Smooth muscle cell (in vitro differentiated cells): ENCODE measurements at regions not wholly inside any gene's neighbourhood (a gene's known extent, or its start where the extent isn't known, plus 50 kb on each side); places are given as distances from the start of the nearest gene placed in this dataset.
"Not testable (repeated sequence)": the region's sequence is repeated elsewhere in the genome, so short reads cannot be mapped to it uniquely, and the experiment has no call there.

ENCODE experiments used
- DNase-seq: peaks from one replicate; lab custom pipeline; 2025; ENCODE audit not compliant: unreplicated experiment; lab: John Stamatoyannopoulos, UW
- H2AFZ ChIP-seq: fragments of 200-600 bp; sonication (generic); 2 replicates; pipeline ENCODE4 v1.6.0; 2016; ENCODE audit warnings: antibody characterized with exemption, low read depth, mild to moderate bottlenecking
- H3F3A ChIP-seq: fragments of 200-600 bp; sonication (generic); 2 replicates; pipeline ENCODE4 v1.6.0; 2017; ENCODE audit warnings: antibody characterized with exemption, low read depth
- H3K27ac ChIP-seq: fragments of 200-600 bp; sonication (generic); 2 replicates; pipeline ENCODE4 v1.5.1; 2016; ENCODE audit warnings: low read depth, mild to moderate bottlenecking
- H3K27me3 ChIP-seq: fragments of 200-600 bp; sonication (generic); 2 replicates; pipeline ENCODE4 v1.6.1; 2016; ENCODE audit warnings: low read depth, mild to moderate bottlenecking
- H3K36me3 ChIP-seq: fragments of 200-600 bp; sonication (generic); 2 replicates; pipeline ENCODE4 v1.5.1; 2016; ENCODE audit warnings: low read depth
- H3K4me1 ChIP-seq: fragments of 200-600 bp; sonication (generic); 2 replicates; pipeline ENCODE4 v1.5.1; 2016; ENCODE audit warnings: low read depth
- H3K4me2 ChIP-seq: fragments of 200-600 bp; sonication (generic); 2 replicates; pipeline ENCODE4 v1.6.0; 2016; ENCODE audit warnings: mild to moderate bottlenecking
- H3K4me3 ChIP-seq: fragments of 200-600 bp; sonication (generic); 2 replicates; pipeline ENCODE4 v1.5.1; 2016; ENCODE audit warnings: mild to moderate bottlenecking
- H3K79me2 ChIP-seq: fragments of 200-600 bp; sonication (generic); 2 replicates; pipeline ENCODE4 v1.6.0; 2016; ENCODE audit warnings: low read depth, mild to moderate bottlenecking
- H3K9ac ChIP-seq: fragments of 200-600 bp; sonication (generic); 2 replicates; pipeline ENCODE4 v1.6.0; 2016; ENCODE audit warnings: low read depth
- H3K9me3 ChIP-seq: fragments of 200-600 bp; sonication (generic); replicated peaks from 2 replicates; pipeline ENCODE4 v1.5.1; 2016; ENCODE audit warnings: low read depth
- H4K20me1 ChIP-seq: fragments of 200-600 bp; sonication (generic); 2 replicates; pipeline ENCODE4 v1.6.0; 2016; ENCODE audit warnings: low read depth
- WGBS: methylation state at CpG from one replicate; pipeline ENCODE4 v1.1.7; 2016; ENCODE audit warnings: low lambda C conversion rate; 5-methylcytosine and 5-hydroxymethylcytosine counted together
- TF ChIP-seq, protein P1 (sequence below): fragments of 200-600 bp; sonication (generic); IDR thresholded peaks from 2 replicates; pipeline ENCODE4 v1.5.1; 2017; ENCODE audit warnings: borderline replicate concordance, mild to moderate bottlenecking, antibody characterized with exemption; ENCODE audit not compliant: insufficient read depth, poor library complexity, severe bottlenecking

DNA sequence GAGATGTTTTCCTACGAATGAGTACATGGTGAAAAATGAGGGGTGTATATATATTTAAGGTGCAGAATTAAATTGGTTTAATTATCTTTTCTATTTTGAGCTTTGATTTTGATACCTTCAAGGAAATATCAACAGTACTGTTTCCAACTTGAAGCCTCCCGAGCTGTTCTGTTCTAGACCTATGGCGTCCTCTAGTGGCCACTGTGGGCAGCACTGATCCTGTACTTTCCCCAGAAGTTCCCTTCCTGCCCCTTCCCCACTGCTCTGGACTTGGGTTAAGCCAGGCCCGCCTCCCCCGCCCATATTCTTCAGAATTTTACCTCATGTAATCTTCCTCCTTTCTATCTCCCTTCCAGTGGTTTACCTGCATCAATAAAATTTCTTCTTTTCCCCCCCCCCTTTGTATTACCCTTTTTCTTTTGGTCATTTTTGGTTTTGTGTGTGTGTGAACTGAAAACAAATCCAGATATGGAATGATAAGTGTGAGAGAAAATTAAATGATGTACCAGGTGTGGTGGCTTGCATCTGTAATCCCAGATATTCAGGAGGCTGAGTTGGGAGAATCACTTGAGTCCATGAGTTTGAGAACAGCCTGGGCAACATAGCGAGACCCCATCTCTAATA, 1643.5 kb downstream of the TP53TG3F start:
- H3K79me2 ChIP-seq: no peaks in the 10 kb centered on the region
- H3K36me3 ChIP-seq: no peaks in the 10 kb centered on the region
- no peaks in the 10 kb centered on the region for H3F3A ChIP-seq
- no peak for DNase-seq
- H3K27ac ChIP-seq: no peak overlapping the region
- WGBS: 45% methylated on average over 6 of the region's 6 CpGs
- H3K4me2 ChIP-seq: no peak overlapping the region
- no peaks in the 10 kb centered on the region for H3K4me1 ChIP-seq
- no peaks in the 10 kb centered on the region for H3K27me3 ChIP-seq
- H3K9me3 ChIP-seq: peaks cover 9% of the 10 kb centered on the region
- TF ChIP-seq, protein P1, sequence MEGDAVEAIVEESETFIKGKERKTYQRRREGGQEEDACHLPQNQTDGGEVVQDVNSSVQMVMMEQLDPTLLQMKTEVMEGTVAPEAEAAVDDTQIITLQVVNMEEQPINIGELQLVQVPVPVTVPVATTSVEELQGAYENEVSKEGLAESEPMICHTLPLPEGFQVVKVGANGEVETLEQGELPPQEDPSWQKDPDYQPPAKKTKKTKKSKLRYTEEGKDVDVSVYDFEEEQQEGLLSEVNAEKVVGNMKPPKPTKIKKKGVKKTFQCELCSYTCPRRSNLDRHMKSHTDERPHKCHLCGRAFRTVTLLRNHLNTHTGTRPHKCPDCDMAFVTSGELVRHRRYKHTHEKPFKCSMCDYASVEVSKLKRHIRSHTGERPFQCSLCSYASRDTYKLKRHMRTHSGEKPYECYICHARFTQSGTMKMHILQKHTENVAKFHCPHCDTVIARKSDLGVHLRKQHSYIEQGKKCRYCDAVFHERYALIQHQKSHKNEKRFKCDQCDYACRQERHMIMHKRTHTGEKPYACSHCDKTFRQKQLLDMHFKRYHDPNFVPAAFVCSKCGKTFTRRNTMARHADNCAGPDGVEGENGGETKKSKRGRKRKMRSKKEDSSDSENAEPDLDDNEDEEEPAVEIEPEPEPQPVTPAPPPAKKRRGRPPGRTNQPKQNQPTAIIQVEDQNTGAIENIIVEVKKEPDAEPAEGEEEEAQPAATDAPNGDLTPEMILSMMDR: no peak
- no peak overlapping the region for H3K4me3 ChIP-seq
- no peak overlapping the region for H3K9ac ChIP-seq
- no peaks in the 10 kb centered on the region for H4K20me1 ChIP-seq
- H2AFZ ChIP-seq: no peak overlapping the region

DNA sequence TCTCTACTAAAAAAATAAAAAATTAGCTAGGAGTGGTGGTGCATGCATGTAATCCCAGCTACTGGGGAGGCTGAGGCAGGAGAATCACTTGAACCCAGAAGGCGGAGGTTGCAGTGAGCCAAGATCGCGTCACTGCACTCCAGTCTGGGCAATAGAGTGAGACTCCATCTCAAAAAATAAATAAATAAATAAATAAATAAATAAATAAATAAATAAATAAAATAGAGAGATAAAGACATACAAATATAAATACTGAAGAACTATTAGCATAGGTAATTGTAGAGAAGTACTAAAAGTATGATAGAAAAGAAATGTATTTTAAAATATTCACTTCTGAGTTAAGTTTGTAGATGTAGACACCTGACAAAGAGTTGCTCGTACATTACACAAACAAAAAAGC, 1652.4 kb downstream of the TP53TG3F start:
- not testable (repeated sequence) for H3F3A ChIP-seq, H3K9me3 ChIP-seq, DNase-seq

DNA sequence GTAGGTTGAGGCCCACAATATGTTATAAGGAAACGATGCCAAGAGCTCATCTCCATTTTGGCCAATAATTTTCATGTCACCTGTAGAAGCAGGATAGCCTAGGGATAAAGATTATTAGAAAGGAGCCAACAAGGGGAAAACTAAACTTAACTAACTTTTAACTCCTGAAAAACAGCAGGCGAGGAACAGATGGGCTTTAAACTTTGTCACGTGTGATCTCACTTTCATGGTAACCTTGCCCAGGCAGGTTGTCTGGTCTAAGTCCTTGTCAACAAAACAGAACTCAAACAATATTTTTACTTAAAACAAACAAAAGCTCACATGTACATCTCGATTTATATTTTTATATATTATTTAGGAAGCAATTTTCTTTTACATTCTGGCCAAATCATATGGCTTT, 1672.0 kb downstream of the TP53TG3F start:
- H3K4me3 ChIP-seq: no peak overlapping the region
- no peaks in the 10 kb centered on the region for H3K36me3 ChIP-seq
- no peak overlapping the region for H3K4me2 ChIP-seq
- no peak overlapping the region for H2AFZ ChIP-seq
- TF ChIP-seq, protein P1: no peak
- H3K4me1 ChIP-seq: no peaks in the 10 kb centered on the region
- no peak overlapping the region for H3K9ac ChIP-seq
- no peaks in the 10 kb centered on the region for H3K27me3 ChIP-seq
- H3K27ac ChIP-seq: no peak overlapping the region
- H3K9me3 ChIP-seq: peaks cover 3% of the 10 kb centered on the region
- 54% methylated on average over 4 of the region's 4 CpGs for WGBS
- H3K79me2 ChIP-seq: no peaks in the 10 kb centered on the region
- H4K20me1 ChIP-seq: no peaks in the 10 kb centered on the region
- no peaks in the 10 kb centered on the region for H3F3A ChIP-seq
- DNase-seq: no peak

More for the DNA sequence above, 1652.4 kb downstream of the TP53TG3F start:
- H3K4me2 ChIP-seq, H3K27me3 ChIP-seq, H4K20me1 ChIP-seq, H3K9ac ChIP-seq, H3K36me3 ChIP-seq, H3K4me3 ChIP-seq, H3K4me1 ChIP-seq, H2AFZ ChIP-seq, H3K27ac ChIP-seq, H3K79me2 ChIP-seq: not testable (repeated sequence)
- 76% methylated on average over 4 of the region's 4 CpGs for WGBS

DNA sequence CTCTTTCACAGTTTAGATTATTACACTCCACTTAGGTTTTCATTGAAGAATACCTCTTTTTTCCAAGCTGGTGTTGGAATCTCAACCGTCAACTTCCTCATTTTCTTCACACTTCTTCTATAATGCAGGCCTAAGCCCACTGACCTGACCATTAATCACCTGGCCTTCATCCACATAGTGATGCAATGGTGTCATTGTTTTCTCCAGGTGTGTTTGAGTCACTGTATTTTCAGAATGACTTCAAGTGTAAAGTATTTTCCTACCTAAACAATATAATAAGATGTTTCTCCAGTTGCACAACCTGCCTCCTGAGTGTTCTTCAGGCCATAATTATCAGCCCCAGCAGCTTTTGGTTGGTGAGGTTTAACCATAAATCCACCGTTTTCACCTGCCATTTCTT, 1675.1 kb downstream of the TP53TG3F start:
- Histone ChIP-seq H3K4me3 (no peak overlapping the region), H3K27me3 (no peaks in the 10 kb centered on the region), H3K27ac (no peak overlapping the region), H2AFZ (no peak overlapping the region), H3K36me3 (no peaks in the 10 kb centered on the region), H3K9me3 (peaks cover 3% of the 10 kb centered on the region), H3K79me2 (no peaks in the 10 kb centered on the region), H3K9ac (no peak overlapping the region), H3F3A (no peaks in the 10 kb centered on the region), H3K4me1 (no peaks in the 10 kb centered on the region), H4K20me1 (no peaks in the 10 kb centered on the region), H3K4me2 (no peak overlapping the region)
- no peak for DNase-seq
- WGBS: 20% methylated on average over 2 of the region's 2 CpGs
- TF ChIP-seq, protein P1: no peak
